ENCODE measurements at regions not wholly inside any gene's neighbourhood (a gene's known extent, or its start where the extent isn't known, plus 50 kb on each side); places are given as distances from the start of the nearest gene placed in this dataset.

- TF ChIP-seq POLR2AphosphoS5 (IDR thresholded peaks at IDR 0.05) (no peak), CTCF (IDR thresholded peaks at IDR 0.05 in 8 of 11, conservative IDR thresholded peaks at IDR 0.05 in 3 of 11) (no peak)
Observed at GRCh38 chr6:134406311-134406710, 88.4 kb upstream of the SGK1 start.

All from spleen (tissue), 7 donors.